HG02884 (cell line): ENCODE measurements at regions not wholly inside any gene's neighbourhood (a gene's known extent, or its start where the extent isn't known, plus 50 kb on each side); places are given as distances from the start of the nearest gene placed in this dataset.
"Not testable (repeated sequence)": the region's sequence is repeated elsewhere in the genome, so short reads cannot be mapped to it uniquely, and the experiment has no call there.

ENCODE experiments used
- ATAC-seq: cut with Tn5 transposase; IDR thresholded peaks from one replicate; pipeline ENCODE4 v1.9.1; 2021; ENCODE audit warnings: mild to moderate bottlenecking, moderate library complexity; ENCODE audit not compliant: unreplicated experiment

DNA sequence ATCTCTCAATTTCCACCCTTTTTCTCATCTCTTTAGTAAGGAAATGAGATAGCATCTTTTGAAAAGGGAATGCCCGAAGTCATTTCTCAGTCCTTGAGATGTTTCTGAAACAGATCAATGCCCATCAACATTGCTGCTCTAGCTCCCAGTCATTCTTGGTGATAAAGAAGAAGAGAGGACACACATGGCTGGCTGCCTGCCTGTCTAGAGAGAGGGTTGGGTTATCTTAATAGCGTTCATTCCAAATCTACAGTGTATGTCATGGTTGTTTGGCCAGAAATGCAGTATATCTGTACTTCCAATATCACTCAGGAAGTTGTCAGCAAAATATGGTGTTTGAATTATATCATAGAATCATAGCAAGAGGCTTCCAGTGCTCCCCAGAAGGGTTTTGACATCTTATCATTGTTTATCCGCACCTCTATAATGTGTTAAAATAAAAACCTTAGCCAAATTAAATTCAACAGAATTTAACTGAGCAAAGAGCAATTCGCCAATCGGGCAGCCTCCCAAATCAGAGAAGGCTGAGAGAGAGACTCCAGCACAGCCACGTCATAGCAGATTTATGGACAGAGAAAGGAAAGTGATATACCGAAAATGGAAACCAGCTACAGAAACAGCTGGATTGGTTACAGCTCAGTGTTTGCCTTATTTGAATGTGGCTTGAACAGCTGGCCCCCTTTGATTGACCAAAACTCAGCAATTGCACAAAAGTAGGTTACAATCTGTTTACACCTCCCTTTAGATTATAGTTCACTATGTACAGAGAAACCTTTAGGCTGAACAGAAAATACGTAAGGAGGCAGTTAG, 321.0 kb upstream of the FRG1 start:
- ATAC-seq: not testable (repeated sequence)

DNA sequence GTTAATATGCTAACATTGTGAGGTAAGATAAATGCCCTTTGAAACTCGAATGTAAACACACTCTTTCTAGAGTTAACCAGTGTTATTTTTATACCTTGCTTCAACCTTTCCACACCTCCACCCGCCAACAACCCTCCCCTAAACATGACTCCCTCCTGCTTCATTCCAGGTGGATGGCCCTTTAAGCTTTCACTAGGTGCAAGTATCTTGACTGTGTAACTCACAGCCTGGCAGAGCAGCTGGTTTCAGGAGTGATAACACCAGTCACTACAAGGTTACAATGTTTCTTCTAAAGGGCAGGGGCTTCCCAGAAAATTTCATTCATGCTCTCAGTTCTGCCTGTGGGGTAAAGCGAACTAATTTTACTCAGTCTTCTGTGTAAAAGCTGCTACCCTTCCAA, 318.1 kb upstream of the FRG1 start:
- not testable (repeated sequence) for ATAC-seq

- not testable (repeated sequence) for ATAC-seq
Observed at GRCh38 chr4:189627041-189627440, 313.6 kb upstream of the FRG1 start.

DNA sequence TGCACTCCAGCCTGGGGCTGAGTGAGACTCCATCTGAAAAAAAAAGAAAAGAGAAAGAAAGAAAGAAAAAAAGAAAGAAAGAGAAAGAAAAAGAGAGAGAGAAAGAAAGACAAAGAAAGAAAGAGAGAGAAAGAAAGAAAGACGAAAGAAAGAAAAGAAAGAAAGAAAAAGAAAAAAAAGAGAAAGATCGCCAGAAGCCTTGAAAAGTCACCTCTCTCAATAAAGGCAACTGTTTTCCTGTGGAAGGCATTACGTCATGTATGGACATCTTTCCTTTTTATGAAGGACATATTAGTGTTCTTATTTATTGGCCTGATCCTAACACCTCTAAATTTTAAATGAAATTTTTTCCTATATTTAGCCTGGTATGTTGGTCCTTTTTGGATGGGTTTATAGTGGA, 310.9 kb upstream of the FRG1 start:
- ATAC-seq: not testable (repeated sequence)

DNA sequence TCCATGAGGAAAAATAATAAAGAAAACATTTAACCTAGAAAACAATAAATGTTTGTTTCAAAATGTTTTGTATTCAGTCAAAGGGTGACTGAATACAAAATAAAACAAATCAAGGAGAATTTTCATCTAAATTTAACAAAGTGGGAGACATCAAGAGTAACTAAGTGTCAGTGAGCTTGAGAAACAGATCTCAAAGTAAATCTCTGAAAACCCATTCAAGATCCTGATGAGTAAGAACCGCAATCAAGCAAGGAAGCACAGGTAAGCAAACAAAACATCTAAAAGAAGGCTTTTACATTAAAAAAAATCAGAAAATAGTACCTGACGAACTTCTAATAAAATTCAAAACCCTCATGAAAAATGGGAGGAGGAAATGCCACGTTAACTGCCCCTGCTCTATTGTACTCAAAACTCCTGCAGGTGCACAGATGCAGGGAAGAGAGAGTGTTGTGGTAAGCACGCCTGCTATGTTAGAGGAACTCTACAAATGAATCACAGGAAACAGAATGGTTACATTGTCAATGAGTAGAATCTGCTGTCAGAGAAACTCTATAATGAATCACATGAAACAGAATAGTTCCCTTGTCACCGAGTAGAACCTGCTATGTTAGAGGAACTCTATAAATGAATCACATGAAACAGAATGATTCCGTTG, 309.6 kb upstream of the FRG1 start:
- ATAC-seq: peak; percentile 89

- ATAC-seq: not testable (repeated sequence)
Observed at GRCh38 chr4:189631568-189631916, 309.1 kb upstream of the FRG1 start.

GRCh38 chr4:189650436-189650835, 290.2 kb upstream of the FRG1 start:
- not testable (repeated sequence) for ATAC-seq

- ATAC-seq: not testable (repeated sequence)
Observed at GRCh38 chr4:189653130-189653653, 287.5 kb upstream of the FRG1 start.

GRCh38 chr4:189653983-189654382, 286.7 kb upstream of the FRG1 start:
- not testable (repeated sequence) for ATAC-seq

DNA sequence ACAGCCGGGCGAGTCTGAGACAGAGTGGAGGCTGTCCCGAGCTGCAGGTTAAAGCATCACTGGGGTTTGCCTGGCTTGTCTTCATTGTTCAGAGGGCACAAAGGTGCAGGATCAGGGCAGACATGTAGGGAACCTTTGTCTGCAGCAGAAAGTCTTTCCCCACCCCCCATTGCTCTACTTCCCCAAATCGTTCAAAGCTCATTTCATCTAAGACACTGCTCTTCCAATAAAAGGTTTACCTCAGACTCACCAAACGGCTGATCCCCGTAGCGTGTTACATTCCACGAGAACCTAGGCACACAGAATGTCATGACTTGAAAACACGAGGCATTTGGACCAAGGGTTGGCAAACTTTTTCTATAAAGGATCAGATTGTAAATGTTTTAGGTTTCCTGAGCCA, 286.3 kb upstream of the FRG1 start:
- not testable (repeated sequence) for ATAC-seq

GRCh38 chr4:189655817-189656216, 284.9 kb upstream of the FRG1 start:
- ATAC-seq: not testable (repeated sequence)

DNA sequence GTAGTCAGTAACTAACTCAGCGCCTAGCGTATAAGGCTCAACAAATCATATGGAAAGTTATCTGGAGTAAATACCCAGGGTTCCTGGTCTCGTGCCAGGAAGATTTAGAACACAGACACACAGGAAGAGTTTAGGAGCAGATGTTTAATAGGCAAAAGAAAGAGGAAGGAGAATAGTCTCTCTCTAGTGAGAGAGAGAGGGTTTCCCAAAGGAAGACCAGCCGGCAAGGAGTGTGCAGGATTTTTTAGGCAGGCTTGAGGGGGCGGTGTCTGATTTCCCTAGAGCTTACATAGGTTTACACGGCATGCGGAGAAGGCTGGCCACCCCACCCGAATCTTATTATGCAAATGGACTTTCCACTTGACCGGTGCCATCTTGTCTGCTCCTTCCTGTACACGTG, 284.0 kb upstream of the FRG1 start:
- ATAC-seq: no peak

GRCh38 chr4:189658259-189658658, 282.4 kb upstream of the FRG1 start:
- not testable (repeated sequence) for ATAC-seq

DNA sequence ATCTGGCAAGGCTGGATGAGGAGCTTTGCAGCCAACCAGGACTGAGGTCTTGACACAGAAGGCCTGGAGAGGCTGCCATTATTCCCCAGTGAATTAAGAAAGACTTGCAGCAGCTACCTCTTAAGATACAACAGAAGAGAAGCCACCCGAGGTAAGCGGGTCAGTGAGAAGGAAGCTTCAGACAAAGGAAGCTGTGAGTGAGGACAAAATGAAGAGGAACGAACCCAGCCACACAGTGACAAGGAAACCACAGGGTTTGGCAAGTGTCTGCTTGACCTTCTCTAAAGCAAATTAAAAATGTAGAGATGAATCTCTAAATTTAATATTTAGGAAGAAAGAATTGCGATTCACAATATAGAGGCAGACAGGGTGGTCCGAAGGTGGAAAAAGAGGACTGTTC, 281.8 kb upstream of the FRG1 start:
- ATAC-seq: not testable (repeated sequence)

DNA sequence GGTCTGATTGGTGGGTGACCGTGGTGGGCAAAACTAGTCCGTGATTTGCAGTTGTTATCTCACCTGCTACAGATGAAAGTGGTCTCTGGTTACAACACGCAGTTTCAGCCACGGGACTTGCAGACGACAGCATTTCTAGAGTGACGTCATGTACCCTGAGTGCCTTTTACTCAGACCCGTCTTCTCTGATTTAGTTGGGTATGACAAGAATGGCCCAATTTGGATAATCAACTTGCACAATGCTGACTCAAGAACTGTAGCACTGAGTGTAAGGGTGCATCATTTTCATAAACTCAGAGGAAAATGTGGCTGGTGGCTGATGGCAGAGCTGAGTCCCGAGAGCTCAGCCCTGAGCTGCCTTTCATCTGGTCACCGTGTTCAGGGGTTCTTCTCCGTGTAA, 281.4 kb upstream of the FRG1 start:
- no peak for ATAC-seq

DNA sequence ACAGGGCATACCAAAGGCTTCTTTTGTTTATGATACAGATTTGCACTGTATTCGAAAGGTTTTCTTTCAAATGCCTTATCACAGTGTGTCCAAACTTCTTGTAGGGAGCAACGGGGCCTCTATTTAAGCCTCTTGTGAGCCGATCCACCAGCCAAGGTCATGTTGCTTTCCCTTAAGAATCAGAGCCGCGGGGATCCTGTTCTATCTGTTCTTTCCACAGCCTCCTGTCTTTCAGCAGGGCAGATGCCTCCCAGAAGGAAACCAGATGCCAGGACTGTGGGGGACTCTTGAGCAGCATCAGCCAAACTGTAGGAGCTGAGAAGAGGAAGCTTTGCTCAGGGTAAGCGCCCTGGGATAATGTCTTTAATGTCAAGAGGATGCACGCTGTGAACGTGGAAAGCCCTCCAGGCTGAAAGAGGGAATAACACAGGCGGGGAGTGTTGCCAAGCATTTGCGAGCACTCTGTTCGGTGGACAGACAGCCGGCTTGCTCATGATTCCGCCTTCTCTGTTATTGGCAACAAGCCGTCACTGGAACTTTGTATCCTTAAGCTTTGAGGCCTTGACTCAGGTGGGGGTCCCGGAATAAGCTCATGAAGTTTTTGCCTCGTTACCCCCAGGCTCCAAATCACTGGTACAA, 279.8 kb upstream of the FRG1 start:
- no peak for ATAC-seq

- ATAC-seq: no peak
Observed at GRCh38 chr4:189664693-189665250, 275.9 kb upstream of the FRG1 start.

DNA sequence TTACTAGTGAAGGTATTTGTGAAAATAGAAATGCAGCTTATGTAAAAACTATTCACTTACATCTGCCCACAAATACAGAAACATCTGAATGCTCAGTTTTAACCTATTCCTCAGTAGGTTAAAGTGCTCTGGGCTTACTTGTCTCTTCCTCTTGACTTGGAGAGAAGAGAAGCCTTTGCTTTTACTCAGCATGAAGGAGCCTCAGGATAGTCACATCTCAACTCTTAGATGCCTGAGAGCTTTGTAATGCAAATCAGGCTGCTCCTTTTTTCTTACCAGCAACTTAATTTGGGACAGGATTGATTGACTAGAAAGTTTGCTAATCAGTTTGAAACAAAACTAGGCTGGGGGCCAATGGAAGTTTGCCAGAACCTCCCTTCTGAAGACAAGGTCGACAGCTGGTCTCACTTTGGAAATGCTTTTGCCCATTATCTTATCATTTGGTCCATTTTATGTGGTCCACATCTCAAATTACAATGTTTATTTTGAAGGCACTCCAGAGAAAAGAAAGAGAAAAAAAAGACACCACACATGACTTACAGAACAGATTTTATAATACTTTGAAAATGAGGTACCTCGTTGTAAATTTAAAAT, 274.9 kb upstream of the FRG1 start:
- ATAC-seq: not testable (repeated sequence)

GRCh38 chr4:189667386-189667785, 273.3 kb upstream of the FRG1 start:
- not testable (repeated sequence) for ATAC-seq

- not testable (repeated sequence) for ATAC-seq
Observed at GRCh38 chr4:189697675-189698245, 242.9 kb upstream of the FRG1 start.

DNA sequence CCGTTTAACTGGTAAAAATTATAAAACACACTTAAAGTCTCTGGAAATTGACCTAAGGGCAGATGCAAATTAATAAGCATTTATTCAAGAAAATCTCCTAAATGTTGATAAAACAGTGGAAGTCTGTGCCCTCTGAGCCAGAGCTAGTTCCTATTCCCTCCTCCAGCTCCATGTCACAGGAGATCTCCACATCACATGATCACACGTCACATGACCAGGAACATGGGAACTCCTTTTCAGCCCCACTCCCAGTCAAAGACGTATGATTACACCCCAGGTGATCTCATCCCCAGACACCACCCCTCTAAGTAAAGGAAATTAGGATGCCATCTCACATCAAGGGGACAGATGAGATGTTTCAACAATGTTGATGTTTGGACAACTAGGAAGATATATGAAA, 237.7 kb upstream of the FRG1 start:
- not testable (repeated sequence) for ATAC-seq
